HG03571 (cell line): ENCODE measurements at regions not wholly inside any gene's neighbourhood (a gene's known extent, or its start where the extent isn't known, plus 50 kb on each side); places are given as distances from the start of the nearest gene placed in this dataset.
"Not testable (repeated sequence)": the region's sequence is repeated elsewhere in the genome, so short reads cannot be mapped to it uniquely, and the experiment has no call there.

Experiments used
- ATAC-seq: cut with Tn5 transposase; IDR thresholded peaks from one replicate; pipeline ENCODE4 v1.9.1; 2021; ENCODE audit not compliant: unreplicated experiment

DNA sequence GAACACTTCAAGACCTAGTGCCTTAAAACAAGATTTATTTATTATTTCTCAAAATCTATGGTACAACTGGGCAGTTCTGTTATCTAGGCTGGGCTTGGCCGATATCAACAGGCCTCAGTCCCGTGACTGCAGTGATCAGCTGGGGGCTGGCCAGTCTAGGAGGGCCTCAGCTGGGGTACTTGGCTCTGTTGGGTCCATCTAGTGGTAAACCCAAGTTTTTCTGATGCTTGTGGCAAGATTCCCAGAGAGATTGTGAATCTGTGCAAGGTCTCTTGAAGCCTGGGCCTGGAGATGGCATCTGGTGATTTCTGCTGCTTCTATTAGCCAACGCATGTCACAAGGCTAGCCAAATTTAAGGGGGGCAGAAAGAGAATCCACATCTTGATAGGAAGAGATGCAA lies 482.4 kb upstream of the SGO1 start:
- ATAC-seq: no peak

DNA sequence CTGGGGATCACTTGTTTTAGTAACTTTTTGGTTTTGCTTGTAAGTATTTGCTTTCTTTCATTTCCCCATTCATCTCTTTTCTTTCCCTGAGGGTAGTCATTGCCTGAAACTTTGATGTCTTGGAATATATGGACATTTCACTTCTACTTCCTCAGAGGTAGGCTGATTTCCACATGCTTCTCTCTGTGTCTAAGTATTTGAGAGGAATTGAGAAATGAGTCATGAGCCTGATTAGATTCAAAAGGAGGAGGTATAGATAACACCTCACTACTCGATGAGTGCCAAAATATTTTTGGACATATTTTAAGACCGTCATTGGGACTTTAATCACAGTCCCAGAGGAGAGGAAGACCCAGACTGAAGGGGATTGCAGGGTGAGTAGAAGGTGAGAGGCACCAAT lies 480.1 kb upstream of the SGO1 start:
- no peak for ATAC-seq

DNA sequence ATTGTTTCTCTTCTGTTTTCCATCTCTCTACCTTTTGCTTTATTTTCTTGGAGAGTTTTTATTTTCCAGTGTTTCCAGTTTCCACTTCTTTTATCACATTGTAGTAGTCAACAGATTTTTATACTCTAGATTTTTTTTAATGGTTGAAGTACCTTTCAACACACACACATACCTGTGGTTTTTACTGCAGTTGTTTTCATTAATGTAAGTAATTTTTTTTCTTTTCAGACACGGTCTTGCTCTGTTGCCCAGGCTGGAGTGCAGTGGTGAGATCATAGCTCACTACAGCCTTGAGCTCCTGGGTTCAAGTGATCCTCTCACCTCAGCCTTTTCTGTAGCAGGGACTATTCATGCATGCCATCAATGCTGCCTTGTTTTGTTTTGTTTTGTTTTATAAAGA lies 472.5 kb upstream of the SGO1 start:
- ATAC-seq: no peak

DNA sequence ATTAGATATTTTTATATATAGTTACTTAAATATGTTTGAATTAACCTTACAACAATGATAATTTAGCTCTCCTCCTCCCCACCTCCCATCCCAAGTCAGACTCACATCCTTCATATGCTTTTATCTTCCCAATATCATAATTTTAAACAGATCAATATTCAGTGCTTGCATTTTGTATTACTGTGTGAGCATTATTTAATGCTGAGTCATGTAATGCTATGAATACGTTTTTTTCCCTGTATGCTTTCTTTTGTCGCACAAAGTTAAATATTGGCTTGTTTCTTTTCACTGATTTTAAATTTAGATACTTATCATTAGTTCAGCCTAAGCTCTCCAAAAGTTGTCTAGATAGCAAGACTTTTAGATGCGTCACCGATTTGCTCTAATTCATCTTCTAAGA lies 471.6 kb upstream of the SGO1 start:
- ATAC-seq: no peak

DNA sequence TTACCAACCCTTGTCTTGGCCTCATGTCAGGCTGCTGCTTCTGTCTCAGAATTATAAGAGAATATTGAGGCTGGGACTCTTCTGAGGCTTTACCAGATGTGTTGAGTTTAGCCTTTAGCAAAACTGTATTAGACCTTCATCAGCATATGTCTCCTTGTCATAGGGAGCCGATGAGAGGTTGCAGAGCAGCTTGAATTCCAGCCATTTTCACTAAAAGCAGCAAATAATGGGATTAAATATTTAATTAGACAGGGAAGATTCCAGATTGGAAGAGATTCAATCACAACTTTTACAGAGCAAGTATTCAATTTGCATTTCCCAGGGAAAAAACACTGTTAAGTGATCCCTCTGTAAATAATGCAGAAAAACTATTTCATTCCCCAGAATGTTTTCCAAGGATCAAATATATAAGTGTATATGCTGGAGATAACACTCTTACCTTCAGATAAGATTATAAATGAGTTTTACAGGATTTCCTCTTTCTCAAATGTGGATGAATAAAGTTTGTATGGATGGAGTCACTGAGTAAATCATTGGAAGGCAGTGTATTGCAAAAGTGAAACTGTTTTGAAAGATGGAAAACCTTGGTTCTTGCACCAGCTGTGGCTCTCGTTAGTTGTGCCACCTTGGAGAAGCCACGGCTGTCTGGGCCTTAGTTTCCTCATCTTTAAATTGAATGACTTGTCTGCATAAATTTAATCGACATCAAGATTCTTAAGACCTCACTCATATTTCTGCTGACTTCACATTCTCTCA lies 466.4 kb upstream of the SGO1 start:
- ATAC-seq: no peak

DNA sequence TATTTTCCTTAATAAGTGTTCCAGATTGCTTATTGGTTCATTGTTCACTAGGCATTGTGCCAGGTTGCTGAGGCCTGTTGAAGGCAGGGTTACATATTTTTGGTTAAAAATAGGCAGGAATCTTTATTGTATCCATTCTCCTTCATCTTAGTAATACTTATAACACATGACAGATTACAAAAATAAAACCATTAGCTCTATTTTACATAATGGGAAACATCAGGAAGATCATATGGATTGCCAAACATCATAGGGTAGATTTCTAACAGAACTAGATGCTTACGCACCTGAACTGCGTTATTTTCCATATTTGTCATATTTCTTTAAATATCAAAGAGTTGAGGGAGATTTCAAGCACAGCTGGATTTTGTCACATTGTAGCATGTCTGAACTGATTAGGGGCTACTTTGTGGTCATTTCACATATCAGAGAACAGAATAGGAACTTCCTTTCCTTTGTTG lies 462.9 kb upstream of the SGO1 start:
- ATAC-seq: no peak

DNA sequence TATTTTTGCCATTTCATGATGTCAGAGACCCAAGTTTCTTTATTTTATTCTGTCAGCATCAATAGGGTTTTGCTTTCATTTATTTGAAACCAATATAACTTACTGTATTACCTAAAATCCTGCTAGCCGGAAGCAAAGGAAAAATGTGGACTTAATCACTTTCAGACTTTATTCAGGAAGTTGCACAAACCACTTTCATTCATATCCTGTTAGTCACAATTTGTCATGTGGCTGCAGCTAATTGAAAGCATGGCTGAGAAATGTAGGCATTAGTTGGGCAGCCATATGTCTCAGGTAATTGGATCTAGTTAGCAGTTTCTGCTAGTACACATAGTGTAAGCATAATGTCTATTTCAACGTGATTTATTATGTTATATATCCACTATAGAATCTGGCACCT lies 462.3 kb upstream of the SGO1 start:
- ATAC-seq: no peak

DNA sequence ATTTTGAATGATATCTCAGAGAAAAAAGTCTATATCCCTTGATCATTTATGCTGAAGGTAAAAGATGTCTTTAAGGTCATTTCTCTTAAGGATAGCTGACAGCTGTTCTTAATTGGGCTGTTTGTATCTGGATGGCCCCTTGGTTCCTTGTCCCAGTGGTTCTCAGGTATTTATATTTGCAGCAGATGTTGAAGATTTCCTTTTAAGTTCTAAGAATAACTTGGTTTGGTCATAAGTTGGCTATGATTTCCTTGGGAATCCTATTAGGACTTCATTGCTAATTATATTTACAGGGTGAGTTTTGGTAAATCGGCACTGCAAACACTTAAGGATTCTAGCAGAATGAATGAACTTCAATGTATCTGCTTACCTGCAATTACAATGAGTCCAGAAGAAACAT lies 460.4 kb upstream of the SGO1 start:
- ATAC-seq: no peak

DNA sequence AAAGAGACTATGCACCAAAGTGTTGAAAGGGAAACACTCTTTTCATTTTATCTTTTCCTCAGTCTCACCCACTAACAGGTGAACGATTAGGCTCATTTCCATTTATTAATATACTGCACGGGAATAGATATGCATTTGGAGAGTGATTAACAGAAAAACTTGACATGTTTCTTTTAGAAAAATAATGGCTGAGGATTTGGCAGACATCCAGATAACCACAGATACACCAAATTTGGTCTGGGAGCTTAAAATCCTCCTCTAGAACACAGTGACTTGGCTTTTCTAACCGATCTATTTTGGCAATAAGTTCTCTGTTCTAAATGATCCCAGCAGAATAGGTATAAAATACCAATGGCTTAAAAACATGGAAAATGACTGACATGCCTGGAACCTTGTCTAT lies 459.3 kb upstream of the SGO1 start:
- ATAC-seq: no peak

DNA sequence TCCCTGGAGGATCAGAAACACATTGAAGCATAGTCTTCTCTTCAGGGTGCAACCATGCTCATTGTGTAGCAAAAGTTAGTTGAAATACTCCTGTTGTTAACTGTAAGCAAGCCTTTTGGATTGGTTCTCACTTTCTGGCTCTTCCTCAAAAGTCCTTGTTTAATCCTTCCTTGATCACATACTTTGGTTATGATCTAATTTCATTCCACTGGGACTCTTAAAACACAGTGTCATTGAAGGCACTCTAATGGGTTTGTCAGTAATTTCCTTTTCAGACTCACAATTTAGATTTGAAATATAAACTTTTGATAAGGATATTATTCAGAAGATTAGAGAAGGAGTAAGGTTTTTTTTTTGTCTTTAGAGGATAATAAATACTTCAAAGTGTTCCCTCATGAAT lies 451.7 kb upstream of the SGO1 start:
- no peak for ATAC-seq

DNA sequence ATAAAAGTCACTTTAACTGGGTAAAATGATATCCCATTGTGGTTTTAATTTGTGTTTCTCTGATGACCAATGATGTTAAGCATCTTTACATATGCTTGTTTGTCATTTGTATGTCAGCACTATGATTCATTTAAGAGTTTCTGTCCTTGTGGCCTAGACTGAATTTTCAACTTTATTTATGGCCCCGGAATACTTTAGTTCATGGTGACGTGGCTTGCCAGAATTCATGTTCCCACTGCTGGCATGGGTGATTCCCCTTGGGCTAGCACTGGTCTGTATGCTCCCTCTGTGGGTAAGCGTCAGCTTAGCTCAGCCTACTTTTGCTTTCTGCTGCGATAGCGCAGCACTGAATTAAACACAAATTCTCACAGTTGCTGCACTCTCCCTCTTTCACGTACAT lies 436.3 kb upstream of the SGO1 start:
- no peak for ATAC-seq

DNA sequence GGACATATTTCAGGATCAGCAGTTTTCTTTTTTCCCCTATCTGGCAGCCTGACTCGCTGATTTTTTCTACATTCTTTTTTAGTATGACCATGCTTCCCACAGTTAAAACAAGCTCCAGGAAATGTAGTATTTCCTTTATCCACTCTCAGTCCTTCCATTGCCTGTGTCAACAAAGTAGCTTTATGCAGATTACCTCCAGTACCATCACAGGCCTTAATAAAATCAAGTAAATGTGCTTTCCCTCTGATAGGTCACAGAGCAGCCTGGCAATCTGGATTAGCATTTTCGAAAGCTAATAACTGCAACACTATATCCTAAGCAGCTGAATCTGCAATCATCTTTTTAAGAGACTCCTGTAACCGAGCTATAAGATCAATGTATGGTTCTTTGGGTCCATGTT lies 432.6 kb upstream of the SGO1 start:
- not testable (repeated sequence) for ATAC-seq

DNA sequence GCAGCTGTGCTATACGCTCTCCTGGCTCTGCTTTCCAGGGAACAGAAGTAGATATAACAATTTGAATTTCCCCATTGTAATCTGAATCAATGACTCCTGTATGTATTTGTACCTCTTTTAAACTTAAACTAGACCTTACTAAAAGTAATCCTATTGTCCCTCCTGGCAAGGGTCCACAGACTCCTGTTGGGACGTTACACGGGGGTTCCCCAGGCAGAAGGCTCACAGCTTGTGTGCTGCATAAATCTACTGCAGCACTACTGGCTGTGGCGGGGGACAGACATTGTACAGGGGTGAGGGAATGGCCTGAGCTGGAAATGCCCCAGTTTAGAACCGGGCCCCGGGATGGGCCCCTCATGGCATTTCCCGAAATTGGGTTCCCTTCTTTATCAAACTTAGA lies 432.2 kb upstream of the SGO1 start:
- ATAC-seq: not testable (repeated sequence)

DNA sequence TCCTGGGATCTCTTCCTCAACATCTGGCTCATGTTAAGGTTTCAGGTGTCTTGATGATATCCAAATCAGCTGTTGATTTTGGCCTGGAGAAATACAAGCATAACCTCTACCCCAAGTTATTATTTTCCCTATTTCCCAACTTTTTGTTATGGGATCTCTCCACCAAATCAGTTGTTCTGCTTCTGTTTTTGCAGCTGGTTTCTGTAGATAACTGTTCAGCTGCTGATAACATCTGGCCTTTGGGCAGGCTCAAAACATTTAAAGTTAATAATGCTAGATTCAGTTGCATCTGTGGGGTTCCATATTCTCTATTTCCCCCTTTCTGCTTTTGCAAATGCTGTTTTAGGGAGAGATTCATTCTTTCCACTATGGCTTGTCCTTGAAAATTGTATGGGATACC lies 430.0 kb upstream of the SGO1 start:
- ATAC-seq: not testable (repeated sequence)

DNA sequence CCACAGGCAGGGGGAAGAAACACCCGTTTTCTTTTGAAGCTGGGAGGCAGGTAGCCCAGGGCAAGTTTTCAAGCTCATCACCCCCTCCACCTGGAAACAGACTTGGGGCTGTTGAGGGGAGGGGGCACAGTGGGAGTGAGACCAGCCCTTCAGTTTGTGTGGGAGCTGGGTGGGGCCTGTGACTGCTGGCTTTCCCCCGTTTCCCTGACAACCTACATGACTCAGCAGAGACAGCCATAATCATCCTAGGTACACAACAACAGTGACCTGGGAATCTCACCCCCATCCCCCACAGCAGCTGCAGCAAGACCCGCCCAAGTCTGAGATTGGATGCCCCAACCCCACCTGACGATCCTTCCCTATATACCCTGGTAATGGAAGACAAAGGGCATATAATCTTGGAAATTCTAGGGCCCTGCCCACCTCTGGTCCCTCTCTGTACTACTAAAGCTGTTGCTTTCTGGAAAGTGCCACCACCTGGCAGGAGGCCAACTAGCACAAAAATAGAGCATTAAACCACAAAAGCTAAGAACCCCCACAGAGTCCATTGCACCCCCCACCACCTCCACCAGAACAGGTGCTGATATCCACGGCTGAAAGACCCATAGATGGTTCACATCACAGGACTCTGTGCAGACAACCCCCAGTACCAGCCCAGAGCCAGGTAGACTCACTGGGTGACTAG lies 422.2 kb upstream of the SGO1 start:
- ATAC-seq: no peak

DNA sequence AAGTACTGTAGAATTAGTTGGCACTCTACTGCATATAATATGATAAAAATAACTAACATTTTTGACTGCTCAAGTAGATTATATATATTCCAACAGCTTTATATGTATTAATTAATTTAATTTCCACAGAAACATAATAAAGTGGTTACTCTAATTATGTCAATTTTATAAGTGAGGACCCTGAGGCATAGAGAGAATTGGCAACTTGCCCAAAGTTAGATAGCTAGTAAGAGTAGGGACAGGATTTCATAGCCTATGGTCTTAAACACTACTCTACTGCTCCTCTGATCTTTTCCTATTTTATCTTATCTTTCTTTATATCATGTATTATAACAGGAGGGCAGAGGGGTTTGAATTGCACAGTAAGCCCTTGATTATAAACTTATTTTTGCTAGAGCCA lies 418.7 kb upstream of the SGO1 start:
- no peak for ATAC-seq

DNA sequence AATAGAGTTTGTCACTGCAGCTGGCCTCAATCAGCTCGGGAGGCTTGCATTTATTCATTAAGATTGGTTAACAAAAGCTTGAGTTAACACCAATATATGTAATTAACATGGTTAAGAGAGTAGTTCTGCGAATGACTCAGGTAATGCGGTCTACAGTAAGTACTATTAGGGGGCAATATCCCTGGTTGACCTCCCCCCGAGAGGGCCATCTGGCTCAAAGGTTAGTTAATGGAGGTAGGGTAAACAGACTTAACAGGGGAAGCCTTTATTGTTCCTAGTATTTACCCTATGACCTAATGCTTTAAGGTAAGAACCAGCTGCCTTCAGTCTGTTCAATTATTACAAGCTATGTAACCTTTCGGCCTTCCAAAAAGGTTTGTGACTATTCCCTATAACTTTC lies 403.3 kb upstream of the SGO1 start:
- ATAC-seq: no peak

DNA sequence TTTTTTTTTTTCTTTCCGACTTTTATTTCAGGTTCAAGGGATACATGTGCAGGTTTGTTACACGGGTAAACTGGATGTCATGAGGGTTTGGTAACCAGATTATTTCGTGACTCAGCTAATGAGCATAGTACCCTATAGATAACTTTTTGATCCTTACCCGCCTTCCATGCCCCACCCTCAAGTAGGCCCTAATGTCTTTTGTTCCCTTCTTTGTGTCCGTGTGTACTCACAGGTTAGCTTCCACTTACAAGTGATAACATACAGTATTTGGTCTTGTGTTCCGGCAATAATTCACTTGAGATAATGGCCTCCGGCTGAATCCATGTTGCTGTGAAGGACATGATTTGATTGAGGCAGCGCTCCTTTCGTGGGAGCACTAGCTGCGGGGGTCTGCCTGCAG lies 402.8 kb upstream of the SGO1 start:
- no peak for ATAC-seq

DNA sequence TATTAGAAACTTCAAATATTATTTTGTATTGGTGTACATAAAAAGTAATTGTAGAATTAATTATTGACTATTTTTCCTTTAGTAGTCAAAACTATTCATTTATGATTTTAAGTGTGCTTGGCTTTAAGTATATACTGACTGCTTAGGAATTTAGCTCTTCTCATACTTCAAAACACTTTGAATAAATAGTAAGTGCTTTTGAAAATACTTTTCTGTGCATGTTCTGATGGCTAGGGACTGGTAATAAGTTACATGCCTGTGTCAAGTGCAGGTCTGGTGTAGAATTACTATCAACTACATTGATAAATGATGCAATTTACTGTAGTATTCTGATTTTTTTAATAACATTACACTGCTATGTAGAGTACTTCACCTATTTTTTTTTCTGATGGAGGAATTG lies 397.6 kb upstream of the SGO1 start:
- ATAC-seq: no peak

DNA sequence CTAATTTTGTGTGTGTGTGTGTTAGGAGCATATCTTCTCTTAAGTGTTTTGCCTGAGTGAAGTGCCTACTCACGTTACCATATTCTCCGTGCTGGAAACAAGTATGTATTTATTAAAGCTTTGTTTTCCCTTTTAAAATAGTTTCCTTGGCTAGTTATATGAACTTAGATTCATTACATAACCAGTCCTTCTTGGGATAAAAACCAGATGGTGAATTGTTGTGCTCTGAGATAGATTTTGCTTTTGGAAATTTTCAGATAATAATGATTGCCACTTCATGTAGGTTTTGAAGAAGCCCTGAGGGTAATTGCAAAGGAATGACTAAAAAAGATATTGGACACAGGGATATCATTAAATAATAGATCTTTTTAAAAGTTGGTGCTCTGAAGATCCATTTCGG lies 390.2 kb upstream of the SGO1 start:
- no peak for ATAC-seq

DNA sequence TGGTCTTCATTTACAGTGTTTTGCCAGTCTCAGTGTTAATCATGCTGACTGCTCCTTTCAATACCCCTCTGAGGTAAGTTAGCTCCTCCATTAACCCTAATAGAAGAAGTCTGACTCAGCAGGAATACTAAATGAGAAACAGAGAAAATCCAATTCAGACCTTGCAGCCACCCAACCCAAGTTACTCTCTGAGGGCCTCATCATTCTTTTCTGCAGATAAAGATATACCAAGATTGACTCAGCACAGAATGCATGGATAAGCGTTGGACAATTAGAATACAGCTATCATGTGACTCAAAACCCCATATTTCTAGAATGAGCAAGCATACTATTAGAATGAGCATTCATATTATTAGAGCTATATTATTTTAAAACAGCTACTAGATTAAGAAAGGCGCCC lies 389.1 kb upstream of the SGO1 start:
- ATAC-seq: no peak

DNA sequence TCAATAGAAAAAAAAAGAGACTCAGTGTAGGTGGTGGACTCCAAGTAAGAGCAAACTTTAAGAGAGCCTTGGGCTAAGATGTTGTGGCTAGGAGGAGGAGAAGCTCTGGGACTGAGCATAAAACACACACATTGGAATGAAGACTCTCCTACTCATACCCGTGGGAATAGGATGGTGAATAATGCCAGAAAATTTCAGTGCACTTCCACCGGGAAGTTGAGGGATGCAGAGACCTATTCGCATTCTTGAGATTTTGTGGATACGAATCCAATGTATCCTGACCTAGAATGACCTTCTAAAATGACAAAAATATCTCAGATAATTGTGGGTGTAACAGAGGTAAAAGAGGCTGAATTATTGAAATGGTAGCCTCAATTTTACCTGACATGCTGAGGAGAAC lies 388.7 kb upstream of the SGO1 start:
- ATAC-seq: no peak

DNA sequence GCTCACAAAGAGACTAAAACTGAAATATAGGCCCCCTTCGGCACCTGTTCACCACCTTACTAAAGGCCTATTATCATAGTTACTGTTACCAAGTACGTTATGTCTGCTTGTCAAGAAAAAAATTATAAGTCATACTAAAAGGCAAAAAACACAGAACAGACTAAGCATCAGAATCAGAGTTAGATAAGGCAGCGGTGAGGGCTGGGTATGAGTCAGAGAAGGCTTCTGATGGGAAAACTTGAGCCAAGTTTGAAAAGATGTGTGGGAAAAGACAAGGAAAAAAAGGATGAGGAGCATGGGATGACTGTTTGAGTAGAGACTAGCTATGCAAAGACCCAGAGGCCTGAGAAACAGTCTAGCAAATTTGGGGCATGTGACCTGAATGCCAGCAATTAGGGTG lies 387.2 kb upstream of the SGO1 start:
- ATAC-seq: no peak
